22Rv1 (cell line): ENCODE measurements at regions not wholly inside any gene's neighbourhood (a gene's known extent, or its start where the extent isn't known, plus 50 kb on each side); places are given as distances from the start of the nearest gene placed in this dataset.

Experiments
- H3K27ac ChIP-seq: fragments of 450-650 bp; 2 replicates; pipeline ENCODE4 v1.5.1; 2017
- ZFX ChIP-seq: fragments of 450-650 bp; IDR thresholded peaks from 2 replicates; pipeline ENCODE4 v1.6.1; 2017; ENCODE audit warnings: antibody characterized with exemption, borderline replicate concordance
- TF ChIP-seq, protein P1 (sequence below): fragments of 450-650 bp; IDR thresholded peaks from 2 replicates; pipeline ENCODE4 v1.5.1; 2017; ENCODE audit warnings: mild to moderate bottlenecking

DNA sequence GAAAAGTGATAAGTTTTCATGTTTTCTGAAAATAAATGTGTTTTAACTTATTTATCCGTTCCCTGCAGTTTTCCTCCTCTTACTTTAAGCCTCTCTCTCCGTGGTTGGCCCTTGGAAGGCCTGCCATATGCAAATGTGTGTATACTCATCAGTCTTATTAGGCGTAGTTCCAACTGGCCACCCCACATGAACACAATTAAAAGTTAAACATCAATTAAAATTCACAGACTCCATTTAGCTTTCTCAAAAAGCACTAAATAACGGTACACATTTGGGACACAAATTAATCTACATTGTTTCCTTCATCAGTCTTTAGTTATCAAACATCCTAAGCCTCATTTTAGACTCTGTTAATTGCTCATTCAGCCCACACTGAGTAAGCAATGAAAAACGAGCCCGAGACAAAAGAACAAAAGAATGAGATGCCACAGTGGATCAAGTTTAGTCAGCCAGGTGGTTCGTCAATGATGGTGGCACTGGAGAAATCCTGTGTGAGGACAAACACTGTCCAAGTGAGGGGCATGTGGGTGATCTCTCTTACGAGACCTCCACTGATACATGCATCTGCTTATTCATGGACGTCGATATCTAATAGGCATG lies 76.0 kb upstream of the TMCC3 start:
- no peak for TF ChIP-seq ZFX
- TF ChIP-seq, protein P1, sequence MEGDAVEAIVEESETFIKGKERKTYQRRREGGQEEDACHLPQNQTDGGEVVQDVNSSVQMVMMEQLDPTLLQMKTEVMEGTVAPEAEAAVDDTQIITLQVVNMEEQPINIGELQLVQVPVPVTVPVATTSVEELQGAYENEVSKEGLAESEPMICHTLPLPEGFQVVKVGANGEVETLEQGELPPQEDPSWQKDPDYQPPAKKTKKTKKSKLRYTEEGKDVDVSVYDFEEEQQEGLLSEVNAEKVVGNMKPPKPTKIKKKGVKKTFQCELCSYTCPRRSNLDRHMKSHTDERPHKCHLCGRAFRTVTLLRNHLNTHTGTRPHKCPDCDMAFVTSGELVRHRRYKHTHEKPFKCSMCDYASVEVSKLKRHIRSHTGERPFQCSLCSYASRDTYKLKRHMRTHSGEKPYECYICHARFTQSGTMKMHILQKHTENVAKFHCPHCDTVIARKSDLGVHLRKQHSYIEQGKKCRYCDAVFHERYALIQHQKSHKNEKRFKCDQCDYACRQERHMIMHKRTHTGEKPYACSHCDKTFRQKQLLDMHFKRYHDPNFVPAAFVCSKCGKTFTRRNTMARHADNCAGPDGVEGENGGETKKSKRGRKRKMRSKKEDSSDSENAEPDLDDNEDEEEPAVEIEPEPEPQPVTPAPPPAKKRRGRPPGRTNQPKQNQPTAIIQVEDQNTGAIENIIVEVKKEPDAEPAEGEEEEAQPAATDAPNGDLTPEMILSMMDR: no peak
- no peak overlapping the region for H3K27ac ChIP-seq

DNA sequence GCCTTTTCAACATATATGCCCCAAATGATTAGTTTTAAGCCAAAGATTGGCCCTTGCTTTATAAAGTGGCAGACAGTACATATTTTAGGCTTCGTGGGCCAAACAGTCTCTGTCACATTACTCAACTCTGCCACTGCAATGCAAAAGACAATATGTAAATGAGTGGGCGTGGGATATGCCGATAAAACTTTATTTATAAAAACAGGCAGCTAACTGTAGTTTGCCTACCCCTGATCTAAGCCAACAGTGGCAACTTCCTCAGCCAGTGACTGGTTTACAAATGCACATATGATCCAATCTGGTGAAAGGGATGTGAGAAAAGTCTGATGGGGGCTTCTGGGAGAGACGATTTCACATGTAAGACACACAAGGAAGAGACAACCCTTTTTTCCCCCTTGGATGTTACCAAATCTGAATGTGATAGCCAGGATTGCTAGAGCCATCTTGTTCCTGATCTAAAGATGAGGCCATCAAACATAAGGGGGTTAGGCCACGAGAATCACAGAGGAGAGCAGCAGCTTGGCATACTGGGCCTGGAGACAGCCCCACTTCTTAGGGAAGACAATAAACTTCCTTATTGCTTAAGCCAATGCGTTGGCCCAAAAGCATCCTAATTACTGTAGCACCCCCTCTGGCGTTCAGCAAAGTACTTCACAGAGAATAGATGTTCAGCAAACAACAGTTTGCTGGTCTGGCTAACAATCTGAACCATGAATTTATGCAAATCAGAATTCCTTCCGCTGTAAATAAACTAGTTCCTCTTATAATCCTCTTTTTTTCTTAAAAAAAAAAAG lies 75.2 kb upstream of the TMCC3 start:
- TF ChIP-seq, protein P1: peak; percentile 67
- TF ChIP-seq ZFX: no peak
- H3K27ac ChIP-seq: no peak overlapping the region

DNA sequence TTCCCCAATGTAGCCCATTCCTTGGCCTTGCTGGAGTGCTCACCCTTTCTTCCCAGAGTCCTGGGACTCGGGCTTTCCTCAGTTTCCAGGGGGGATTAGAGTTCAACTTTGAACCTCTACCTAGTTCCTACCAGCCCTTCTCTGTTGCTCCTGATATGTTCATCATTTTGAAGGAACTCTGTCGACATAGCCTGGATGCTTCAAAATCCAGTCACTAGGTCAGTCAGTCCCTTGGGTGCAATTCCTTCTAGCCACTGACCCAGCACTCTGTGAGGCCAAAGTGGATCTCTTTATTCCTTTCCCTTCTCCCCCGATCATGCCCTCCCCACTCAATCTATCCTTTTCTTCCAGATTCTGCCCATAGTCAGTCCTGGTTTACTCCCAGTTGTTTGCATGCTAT lies 72.3 kb upstream of the TMCC3 start:
- TF ChIP-seq, protein P1: no peak
- no peak overlapping the region for H3K27ac ChIP-seq

DNA sequence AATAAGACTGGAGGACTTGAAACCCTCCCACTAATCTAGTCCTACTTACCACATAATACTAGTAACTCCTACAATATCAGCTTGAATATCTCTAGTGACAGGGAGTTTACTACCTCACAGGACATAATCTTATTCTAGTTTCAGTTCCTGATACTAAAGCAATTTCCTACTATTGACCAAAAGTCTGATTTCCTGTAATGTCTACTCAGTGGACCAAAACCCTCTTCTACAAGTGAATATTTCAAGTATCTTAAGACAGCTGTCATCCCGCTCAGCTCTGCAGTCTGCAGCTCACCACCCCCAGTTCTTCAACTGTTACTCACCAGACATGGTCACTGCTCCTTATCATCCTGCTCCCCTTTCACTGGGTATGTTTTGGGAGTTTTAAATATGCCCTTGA lies 70.8 kb upstream of the TMCC3 start:
- no peak for TF ChIP-seq ZFX
- TF ChIP-seq, protein P1: no peak
- H3K27ac ChIP-seq: no peak overlapping the region

DNA sequence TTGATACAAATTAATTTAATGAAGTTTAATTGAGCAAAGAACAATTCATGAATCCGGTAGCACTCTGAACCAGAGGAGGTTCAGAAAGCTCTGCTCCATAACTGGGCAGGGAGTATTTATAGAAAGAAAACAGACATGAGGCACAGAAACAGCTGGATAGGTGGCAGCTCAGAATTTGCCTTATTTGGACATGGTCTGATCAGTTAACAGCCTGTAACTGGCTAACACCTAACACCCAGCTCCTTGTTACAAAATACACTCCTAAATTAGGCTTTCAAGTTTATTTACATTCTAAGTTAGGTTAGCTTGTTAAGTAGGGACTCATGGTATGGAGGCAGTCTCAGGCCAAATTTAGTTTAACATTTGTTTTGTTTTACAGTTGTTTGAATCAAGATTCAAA lies 67.8 kb upstream of the TMCC3 start:
- no peak overlapping the region for H3K27ac ChIP-seq
- no peak for TF ChIP-seq ZFX
- TF ChIP-seq, protein P1: no peak

DNA sequence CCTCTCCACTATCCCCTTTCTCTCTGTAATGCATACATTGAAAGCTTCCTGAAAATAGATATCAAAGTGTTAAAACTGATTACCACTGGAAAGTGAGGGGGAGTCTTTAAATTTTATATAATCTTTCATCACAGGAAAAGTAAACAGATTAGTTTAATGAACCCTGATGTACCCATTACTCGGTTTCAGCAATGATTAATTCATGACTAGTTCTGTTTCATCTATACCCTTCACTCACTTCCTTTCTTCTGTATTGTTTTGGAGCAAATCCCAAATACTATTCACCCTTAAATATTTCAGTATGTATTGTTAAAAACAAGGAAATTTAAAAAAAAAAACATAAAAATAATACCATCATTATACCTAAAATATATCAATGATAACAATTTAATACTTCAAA lies 67.3 kb upstream of the TMCC3 start:
- no peak for TF ChIP-seq ZFX
- TF ChIP-seq, protein P1: no peak
- no peak overlapping the region for H3K27ac ChIP-seq

DNA sequence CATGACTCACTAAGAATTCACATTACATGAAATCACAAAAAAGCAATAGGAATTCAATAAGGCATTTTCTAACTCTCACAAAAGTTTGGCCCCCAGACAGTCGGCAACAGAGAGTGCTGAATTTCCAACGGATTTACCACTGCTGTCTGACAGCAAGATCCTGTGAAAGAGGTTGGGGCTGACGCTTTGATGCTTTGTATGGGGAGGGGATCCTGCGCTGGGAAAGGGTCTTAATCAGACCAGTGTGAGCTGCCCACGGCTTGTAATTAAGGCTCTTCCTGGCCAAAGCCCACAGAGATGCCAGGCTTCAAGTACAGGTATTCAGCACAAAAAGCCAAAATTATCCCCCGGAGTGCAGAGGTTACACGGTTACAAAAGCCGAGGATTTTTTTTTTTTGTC lies 66.8 kb upstream of the TMCC3 start:
- TF ChIP-seq ZFX: no peak
- TF ChIP-seq, protein P1: no peak
- H3K27ac ChIP-seq: no peak overlapping the region
